GM18517 (cell line): ENCODE measurements at regions not wholly inside any gene's neighbourhood (a gene's known extent, or its start where the extent isn't known, plus 50 kb on each side); places are given as distances from the start of the nearest gene placed in this dataset.

Experiments
- ATAC-seq: cut with Tn5 transposase; IDR thresholded peaks from one replicate; pipeline ENCODE4 v1.9.1; 2021; ENCODE audit warnings: mild to moderate bottlenecking, moderate library complexity; ENCODE audit not compliant: unreplicated experiment

DNA sequence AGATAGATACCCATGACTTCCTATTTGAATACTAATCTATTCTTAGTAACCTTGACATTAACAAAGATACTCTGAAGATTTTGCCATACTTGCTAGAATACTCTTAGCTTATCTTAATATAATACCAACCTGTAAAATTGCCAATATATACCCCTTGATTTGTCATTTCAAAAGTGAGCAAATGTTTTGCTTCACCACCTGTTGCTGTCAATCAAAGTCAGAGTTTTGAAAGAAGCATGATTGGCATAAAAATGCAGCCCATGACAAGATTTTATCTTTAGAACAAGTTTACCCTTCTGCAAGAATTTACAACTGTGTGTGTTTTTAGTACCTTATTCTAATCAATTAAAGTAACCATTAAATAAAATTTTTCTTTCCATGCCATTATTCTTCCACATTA lies 236.2 kb downstream of the TBX18 start:
- no peak for ATAC-seq

DNA sequence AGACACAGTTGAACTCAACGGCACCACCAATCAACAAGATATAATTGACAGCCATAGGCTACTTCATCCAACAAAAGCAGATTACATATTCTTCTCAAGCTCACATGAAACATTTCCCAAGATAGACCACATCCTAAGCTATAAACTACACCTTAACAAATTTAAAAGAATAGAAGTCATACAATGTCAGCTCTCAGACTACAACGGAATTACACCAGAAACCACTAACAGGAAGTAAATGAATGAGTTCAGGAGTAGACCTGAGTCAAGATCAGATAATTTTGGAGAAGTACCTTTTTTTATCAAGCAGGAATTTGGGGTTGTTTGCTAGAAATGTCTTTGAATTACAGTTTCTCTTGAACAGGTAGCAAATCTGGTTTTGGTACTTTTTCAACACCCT lies 237.8 kb downstream of the TBX18 start:
- no peak for ATAC-seq

DNA sequence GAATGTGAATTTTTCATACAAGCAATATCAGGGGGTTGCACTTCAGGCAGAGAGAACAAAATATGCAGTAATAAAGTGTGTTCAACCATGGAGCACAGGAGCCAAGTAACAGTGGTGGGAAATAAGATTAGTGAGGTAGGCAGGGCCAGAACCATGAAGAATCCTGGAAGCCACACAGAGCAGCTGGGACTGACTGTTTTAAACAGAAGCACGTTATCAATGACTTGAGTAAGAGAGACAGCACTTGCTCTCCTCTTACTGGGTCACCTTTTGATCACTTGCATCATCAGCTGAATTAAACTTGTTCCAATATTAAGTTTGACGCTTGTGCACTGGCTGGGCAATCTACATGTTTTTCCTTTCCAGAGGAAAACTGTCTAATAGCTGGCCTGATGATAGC lies 238.5 kb downstream of the TBX18 start:
- no peak for ATAC-seq

DNA sequence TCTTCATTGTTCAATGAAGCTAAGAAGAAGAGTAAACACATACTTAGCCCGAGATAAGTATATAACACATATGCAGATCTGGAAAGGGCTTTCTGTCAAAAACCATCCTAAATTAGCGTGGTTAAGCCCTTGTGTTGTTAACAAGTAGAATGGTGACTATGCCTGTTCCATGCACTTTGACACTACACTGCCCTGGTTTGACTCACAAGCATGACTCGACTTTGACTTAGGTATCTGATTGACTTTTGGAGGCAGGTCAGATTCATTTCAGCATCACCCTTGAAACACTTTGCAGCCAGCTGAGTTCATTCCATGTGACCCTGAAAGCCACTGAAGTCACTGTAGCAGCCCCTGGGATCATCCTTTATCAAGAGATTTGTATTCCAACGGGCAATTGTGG lies 239.8 kb downstream of the TBX18 start:
- ATAC-seq, result no peak

DNA sequence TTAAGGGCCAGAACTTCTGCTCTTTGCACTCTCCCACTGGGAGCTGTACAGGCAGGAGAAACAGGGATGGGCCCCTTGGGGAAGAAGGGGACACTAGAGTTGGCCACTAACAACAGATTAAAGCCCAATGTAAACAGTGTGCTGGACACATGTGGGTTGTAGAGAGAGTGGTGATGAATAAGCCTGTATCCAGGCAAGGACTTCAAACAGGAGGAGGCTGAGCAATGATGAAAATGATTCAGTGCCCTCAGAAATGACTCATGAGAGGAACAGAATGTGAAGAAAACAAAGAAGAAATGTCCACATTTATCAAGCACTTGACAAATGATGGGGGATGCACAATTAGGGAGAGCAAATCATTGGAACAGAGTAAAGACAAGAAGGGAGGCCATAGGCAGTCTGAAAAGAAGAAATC lies 242.3 kb downstream of the TBX18 start:
- ATAC-seq, result no peak

DNA sequence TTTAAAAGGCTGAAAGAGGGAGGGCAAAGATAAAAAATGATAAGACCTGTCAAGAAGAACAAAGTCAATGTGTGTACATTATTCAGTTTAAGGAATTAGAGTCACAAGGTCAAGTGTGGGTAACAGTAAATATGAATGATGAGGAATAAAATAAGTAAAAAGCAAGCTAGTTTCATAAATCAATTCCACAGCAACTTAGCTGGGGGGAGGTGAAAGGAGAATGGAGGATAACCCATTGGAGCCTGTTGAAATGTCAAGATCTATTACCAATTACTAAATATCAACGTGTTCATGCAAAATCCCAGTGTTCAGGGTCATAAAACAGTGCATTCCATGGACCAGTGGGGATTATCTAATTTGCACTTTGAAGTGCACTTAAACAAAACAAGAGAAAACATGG lies 242.9 kb downstream of the TBX18 start:
- no peak for ATAC-seq

DNA sequence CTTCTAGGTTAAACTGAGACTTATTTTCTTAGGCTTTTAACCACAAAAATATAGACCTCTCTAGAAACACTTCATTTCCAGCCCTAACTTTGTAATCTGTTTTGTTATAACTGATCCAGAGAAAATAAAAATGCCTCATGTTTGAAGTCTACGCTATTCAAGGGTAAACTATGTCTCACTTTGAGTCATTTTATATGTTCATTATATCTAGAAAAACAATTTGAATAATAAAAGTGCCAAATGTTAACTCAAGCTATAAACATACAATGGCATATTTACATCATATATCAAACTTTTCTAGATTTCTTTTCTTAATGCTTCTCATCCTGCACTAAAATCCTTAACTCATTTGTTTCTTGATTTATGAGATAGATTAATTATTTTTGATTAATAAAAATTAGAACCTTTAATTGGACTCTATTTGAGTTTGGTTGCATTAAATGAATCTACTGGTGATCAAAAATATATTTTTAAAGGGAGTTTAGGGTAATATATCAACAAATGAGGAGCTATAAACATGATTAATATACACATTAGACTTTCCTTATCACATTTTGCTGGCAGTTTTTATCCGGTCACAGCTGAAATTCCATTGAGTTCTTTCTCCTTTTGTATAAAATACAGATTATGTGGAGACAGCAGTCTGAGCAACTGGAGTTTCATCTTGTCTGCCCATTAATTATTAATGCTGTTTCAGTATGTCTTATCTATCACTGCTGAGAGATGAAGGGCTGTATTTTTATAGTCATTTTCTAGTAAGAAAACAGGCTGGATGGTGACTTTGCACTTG lies 246.5 kb downstream of the TBX18 start:
- ATAC-seq, result no peak

DNA sequence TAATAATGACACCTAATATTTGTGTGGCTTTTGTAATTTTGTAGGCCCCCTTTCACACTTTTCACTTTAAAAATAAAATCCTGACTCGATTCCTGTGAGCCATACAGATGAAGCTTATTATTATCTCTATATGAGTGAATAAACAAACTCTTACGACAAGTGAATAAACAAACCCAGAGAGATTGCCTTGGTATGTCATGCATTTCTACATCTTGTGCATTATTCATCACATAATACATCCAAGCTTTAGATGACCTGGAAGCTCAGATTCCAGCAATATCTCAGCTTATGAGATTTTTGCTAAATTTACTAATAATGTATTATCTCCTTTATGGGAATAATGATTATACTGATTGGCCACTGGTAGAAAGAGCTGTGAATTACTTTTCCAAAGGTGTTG lies 248.2 kb downstream of the TBX18 start:
- ATAC-seq, result no peak

DNA sequence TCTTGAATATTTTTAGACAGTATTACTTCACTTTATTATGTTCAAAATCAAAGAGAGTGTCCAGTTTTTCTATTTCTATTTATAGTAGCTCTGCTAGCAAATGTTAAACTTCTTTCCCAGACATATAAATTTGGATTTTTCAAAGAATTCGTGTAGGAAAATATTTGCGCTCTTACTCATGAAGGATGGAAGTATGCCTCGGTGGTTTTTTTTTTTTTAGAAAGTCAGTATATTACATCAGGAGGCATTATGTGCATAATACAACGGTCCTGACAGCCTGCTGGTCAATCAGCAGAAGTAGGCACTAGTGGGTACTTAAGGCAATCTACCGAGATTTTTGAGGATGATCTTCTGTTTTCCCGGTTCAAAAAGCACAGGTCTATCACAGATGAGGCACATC lies 249.3 kb downstream of the TBX18 start:
- no peak for ATAC-seq

DNA sequence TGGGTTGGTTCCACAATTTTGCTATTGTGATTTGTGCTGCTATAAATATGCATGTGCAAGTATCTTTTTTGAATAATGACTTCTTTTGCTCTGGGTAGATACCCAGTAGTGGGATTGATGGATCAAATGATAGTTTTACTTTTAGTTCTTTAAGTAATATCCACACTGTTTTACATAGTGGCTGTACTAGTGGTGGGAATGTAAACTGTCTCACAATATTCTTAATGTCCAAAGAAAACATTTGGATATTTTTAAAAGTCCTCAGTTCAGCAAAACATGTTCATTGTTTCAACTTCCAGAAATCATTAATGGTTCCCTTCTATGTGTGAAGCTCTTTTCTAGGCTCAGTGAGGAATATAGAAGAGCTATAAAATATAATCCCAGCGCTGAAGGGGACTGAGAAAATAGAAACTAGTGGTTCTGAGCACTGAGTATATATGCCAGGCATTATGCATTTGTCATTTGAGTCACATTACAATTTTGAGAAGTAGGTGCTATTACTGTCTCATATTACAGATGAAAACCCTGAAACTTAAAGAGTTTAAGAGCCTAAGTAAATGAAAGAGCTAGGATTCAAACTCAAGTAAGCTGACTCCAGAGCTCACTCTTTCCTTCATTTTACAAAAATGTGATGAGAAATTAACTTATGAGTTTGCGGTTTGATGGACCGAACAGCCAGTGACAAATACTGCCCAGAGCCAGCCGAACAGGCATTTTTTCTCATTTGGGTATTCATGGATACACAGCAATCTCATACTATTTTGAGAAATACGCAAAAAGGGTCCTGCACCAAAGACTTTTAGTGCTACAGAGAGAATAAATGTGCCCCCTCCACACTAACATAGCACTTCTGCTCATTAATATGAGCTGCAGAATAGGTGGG lies 250.1 kb downstream of the TBX18 start:
- ATAC-seq, result no peak

DNA sequence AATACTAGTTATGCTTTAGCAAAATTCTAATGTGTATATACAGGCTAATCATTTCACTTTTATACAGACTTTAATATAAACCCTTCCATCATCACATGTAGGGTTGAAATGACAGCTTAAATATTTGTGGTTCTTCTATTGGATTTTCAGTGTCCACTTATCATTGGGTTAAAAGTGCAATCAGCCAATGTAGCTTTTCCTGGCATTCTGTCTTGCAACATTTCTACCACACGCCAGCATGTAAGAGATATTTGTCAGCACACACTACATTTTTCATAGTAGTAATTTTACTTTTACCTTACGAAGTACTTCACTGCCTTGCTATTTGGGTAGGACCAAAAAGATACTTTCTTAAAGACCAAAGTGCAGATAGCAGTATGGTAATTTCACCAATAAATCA lies 252.0 kb downstream of the TBX18 start:
- no peak for ATAC-seq

DNA sequence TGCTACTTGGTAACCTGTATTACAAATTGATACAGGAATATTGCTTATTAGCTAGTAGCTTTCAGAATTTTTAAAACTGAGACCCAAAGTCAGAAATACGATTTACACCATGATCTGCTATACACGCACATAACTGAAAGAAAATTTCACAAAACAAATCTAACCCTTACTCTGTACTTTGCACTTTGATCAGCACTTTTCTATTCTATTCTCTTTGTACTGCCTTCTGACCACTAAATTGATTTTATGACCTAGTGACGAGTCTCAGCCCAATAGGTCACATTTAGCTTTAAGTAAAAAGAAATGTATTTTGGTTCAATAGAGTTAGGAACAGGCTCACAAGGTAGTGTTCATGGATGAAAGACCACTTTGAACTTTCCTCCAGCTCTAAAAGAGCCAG lies 252.5 kb downstream of the TBX18 start:
- ATAC-seq, result no peak

DNA sequence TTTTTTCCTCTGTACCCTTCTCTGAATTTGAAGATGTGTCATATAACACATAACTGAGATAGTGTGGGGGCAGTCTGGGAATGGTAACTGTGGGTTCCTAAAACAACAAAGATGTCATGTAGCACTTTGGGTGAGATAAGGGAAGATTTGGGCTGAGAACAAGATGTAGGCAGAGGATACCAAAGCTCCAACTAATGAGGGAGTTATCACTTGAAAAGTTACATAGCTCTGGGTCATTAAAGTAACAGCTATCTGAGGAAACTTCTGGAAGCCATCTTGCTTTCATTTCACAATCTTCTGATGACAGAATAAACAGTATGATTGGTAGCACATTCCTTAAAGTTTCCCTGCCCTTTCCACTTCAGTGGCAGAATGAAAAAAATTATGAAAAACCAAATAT lies 255.4 kb downstream of the TBX18 start:
- ATAC-seq, result no peak

DNA sequence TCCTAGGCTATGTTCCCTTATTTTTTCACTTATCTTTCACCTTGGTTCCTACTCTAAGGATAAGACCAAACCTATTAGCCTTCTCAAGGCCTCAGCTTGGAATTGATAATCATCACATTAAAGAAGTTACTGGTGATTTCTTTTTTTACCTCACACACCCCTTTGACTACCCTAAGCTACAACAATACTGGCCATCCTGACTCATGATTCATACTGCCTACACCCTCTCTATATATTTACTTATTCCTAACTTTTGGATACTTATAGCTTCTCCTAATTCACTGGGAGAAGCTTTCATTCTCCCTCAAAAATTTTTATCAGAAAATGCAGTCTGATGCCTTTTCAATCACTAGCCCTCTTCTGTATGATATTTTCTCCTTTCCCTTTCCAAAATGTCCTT lies 256.1 kb downstream of the TBX18 start:
- no peak for ATAC-seq

DNA sequence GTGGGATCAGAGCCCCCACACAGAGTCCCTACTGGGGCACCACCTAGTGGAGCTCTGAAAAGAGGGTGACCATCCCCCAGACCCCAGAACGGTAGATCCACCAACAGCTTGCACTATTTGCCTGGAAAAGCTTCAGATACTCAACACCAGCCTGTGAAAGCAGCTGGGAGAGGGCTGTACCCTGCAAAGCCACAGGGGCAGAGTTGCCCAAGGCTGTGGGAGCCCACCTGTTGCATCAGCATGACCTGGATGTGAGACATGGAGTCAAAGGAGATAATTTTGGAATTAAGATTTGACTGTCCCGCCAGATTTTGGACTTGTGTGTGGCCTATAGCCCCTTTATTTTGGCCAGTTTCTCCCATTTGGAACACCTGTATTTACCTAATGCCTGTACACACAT lies 260.4 kb downstream of the TBX18 start:
- no peak for ATAC-seq

DNA sequence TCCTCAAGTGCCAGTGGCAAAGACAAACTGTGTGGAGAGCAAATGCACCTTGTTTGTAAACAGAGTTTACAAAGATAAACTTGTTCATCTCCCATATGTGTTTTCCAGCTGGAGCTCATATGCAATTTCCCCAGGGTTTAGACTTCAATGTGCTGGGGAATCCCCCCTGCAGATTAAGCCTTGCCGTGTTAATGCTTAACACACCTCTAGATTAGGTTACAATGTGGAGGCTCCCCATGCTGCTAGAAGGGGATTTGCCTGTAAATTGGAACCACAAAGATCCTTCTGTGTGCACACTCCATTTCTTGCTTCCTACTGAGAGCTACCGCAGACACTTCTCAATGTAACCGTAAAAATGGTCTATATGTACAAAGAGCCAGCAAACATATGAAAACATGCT lies 263.1 kb downstream of the TBX18 start:
- ATAC-seq, result no peak

DNA sequence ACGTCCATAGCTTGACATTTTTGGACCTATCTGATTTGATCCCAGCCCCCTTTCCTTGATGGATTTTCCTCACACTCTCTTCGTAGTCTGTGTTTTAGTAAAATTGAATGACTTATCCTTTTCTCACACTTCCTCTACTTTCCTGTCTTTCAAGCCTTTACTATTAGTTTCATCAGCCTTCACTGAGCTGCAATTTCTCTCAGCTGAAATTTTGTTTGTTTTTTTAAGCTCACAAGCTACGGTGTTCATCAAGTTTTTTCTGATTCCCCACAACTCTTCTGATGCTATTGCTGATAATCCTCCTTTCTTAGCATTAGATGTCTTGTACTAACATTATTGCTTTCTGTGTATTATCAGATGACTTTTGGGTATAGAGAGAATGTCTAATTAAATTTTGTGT lies 263.7 kb downstream of the TBX18 start:
- ATAC-seq, result no peak

DNA sequence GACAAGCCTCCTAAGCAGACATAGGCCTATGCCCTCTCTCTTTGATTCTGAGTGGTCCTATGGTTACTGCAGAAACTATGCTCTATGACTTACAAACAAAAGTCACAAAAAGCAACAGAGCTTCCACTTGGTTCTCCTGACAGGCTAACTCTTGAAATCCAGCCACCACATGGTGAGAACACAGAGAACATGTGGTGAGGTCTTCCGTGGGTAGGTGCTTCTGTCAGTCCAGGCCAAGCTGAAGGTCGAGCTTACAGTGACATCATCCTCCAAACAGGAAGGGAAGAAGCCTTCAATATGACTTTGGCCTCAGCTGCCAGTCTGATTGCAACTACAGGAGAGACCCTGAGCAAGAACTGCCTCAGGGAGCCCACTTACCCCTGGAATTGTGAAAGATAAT lies 265.5 kb downstream of the TBX18 start:
- no peak for ATAC-seq

DNA sequence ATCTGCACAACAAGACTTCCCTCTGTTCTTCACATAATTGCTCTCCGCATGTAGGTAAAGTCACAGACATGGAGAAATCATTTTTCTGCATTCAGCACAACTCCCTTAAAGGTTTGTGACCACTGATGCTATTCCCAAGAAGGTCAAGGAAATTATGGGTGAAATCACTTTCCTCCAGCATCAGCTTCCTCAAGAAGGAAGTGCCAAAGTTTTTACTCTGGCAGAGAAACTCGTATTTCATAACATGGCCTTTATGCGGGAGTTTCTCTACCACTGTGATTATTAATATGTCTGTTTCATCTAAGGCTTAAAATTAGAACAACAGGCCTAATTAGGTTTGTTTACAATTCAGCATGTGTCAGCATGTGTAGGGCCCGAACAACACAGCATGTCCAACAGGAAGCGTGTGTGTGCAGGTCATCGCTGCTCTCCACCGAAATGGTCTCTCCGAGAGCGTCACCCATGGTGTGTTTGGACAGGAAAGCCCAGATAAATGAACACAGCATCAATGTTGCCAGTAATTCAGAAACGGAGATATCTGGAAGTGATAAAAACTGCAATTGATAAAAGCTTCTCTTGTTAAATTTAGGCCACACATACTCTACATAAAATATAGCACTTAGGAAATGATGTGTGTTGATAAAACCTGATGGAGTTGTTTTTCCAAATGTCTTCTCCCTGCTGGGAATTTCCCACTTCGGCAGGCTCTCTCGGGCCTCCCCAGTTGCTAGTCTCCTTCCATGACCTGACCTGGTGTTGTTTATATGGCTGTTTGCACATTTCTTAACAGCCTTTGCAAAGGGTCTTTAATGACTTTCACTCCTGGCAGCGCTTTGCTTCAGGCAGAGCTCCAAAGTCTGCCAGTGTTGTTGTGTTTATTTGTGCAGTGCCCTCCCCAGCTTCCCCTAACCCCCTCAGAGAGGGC lies 265.1 kb upstream of the CEP162 start:
- no peak for ATAC-seq

DNA sequence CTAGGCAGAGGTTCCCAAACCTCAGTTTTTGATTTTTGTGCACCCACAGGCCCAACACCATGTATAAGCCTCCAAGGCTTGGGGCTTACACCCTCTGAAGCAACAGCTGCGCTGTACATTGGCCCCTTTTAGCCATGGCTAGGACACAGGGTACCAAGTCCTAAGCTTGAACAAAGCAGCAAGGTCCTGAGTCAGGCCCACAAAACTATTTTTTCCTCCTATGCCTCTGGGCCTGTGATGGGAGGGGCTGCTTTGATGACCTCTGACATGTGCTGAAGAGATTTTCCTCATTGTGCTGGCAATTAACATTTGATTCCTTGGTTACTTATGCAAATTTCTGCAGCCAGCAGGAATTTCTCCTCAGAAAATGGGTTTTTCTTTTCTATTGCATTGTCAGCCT lies 262.2 kb upstream of the CEP162 start:
- ATAC-seq, result no peak

DNA sequence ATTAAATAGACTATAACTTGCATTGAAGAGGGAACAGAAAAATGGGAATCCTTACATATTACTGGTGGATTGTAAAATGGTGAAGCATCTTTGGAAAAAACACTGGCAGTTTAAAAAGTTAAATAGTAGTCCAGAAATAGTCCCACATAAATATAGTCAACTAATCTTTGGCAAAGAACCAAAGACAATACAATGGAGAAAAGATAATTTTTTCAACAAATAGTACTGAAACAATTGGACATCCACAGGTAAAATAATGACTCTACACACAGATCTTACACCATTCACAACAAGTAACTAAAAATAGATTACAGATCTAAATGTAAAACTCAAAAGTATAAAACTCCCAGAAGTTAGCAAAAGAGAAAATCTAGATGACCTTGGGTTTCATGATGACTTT lies 259.1 kb upstream of the CEP162 start:
- no peak for ATAC-seq
